ENCODE measurements at regions not wholly inside any gene's neighbourhood (a gene's known extent, or its start where the extent isn't known, plus 50 kb on each side); places are given as distances from the start of the nearest gene placed in this dataset.

- TF ChIP-seq SIN3A (IDR thresholded peaks at IDR 0.05; ENCODE audit: borderline replicate concordance, insufficient read depth, low read length) = no peak
- no peak for TF ChIP-seq FOXP2 (optimal IDR thresholded peaks at IDR 0.05; ENCODE audit: borderline replicate concordance, extremely low read depth, extremely low read length, insufficient read depth)
- TF ChIP-seq POLR2AphosphoS5 (IDR thresholded peaks at IDR 0.05; ENCODE audit: low read depth, low read length) = no peak
- no peak for TF ChIP-seq REST (IDR thresholded peaks at IDR 0.05; ENCODE audit: insufficient read depth in 1 of 2, low read depth in 2 of 2, low read length in 2 of 2)
- TF ChIP-seq TAF1 (IDR thresholded peaks at IDR 0.05; ENCODE audit: borderline replicate concordance, insufficient read depth, low read length) = no peak
These were observed 126.8 kb upstream of the PTPN3 start for GRCh38 chr9:109624896-109625295.

- no peak for TF ChIP-seq FOXP2 (optimal IDR thresholded peaks at IDR 0.05; ENCODE audit: borderline replicate concordance, extremely low read depth, extremely low read length, insufficient read depth)
- TF ChIP-seq POLR2AphosphoS5 (IDR thresholded peaks at IDR 0.05; ENCODE audit: low read depth, low read length) = no peak
- no peak for TF ChIP-seq REST (IDR thresholded peaks at IDR 0.05; ENCODE audit: insufficient read depth in 1 of 2, low read depth in 2 of 2, low read length in 2 of 2)
- TF ChIP-seq SIN3A (IDR thresholded peaks at IDR 0.05; ENCODE audit: borderline replicate concordance, insufficient read depth, low read length) = no peak
- TF ChIP-seq TAF1 (IDR thresholded peaks at IDR 0.05; ENCODE audit: borderline replicate concordance, insufficient read depth, low read length) = no peak
These were observed 128.9 kb upstream of the PTPN3 start for GRCh38 chr9:109627042-109627441.

GRCh38 chr9:109629615-109630014 is 131.5 kb upstream of the PTPN3 start:
- TF ChIP-seq SIN3A (IDR thresholded peaks at IDR 0.05; ENCODE audit: borderline replicate concordance, insufficient read depth, low read length) = no peak
- TF ChIP-seq POLR2AphosphoS5 (IDR thresholded peaks at IDR 0.05; ENCODE audit: low read depth, low read length) = no peak
- TF ChIP-seq FOXP2 (optimal IDR thresholded peaks at IDR 0.05; ENCODE audit: borderline replicate concordance, extremely low read depth, extremely low read length, insufficient read depth) = no peak
- no peak for TF ChIP-seq TAF1 (IDR thresholded peaks at IDR 0.05; ENCODE audit: borderline replicate concordance, insufficient read depth, low read length)

GRCh38 chr9:109632817-109633216 is 134.7 kb upstream of the PTPN3 start:
- TF ChIP-seq REST (IDR thresholded peaks at IDR 0.05; ENCODE audit: insufficient read depth in 1 of 2, low read depth in 2 of 2, low read length in 2 of 2) (no peak), POLR2AphosphoS5 (IDR thresholded peaks at IDR 0.05; ENCODE audit: low read depth, low read length) (no peak), FOXP2 (optimal IDR thresholded peaks at IDR 0.05; ENCODE audit: borderline replicate concordance, extremely low read depth, extremely low read length, insufficient read depth) (no peak), SIN3A (IDR thresholded peaks at IDR 0.05; ENCODE audit: borderline replicate concordance, insufficient read depth, low read length) (no peak), TAF1 (IDR thresholded peaks at IDR 0.05; ENCODE audit: borderline replicate concordance, insufficient read depth, low read length) (no peak)

- no peak for TF ChIP-seq SIN3A (IDR thresholded peaks at IDR 0.05; ENCODE audit: borderline replicate concordance, insufficient read depth, low read length)
- no peak for TF ChIP-seq TAF1 (IDR thresholded peaks at IDR 0.05; ENCODE audit: borderline replicate concordance, insufficient read depth, low read length)
- no peak for TF ChIP-seq FOXP2 (optimal IDR thresholded peaks at IDR 0.05; ENCODE audit: borderline replicate concordance, extremely low read depth, extremely low read length, insufficient read depth)
- no peak for TF ChIP-seq POLR2AphosphoS5 (IDR thresholded peaks at IDR 0.05; ENCODE audit: low read depth, low read length)
- TF ChIP-seq REST (IDR thresholded peaks at IDR 0.05; ENCODE audit: insufficient read depth in 1 of 2, low read depth in 2 of 2, low read length in 2 of 2) = no peak
These were observed 140.1 kb upstream of the PALM2AKAP2 start for GRCh38 chr9:109639674-109640579.

Data from PFSK-1 (cell line).